Kidney capillary endothelial cell (primary cell): ENCODE measurements at regions not wholly inside any gene's neighbourhood (a gene's known extent, or its start where the extent isn't known, plus 50 kb on each side); places are given as distances from the start of the nearest gene placed in this dataset.

Source experiments
- DNase-seq: peaks from one replicate; pipeline ENCODE4 v3.0.0-alpha.2; 2018; ENCODE audit warnings: low spot score

GRCh38 chr15:37581866-37582532, 352.4 kb upstream of the TMCO5A start:
- no peak for DNase-seq

- DNase-seq: no peak
These were observed 351.6 kb upstream of the TMCO5A start for GRCh38 chr15:37582852-37583251.

- no peak for DNase-seq
These were observed 348.3 kb upstream of the TMCO5A start for GRCh38 chr15:37586011-37586583.

- DNase-seq: no peak
These were observed 347.5 kb upstream of the TMCO5A start for GRCh38 chr15:37586976-37587375.

- no peak for DNase-seq
These were observed 340.0 kb upstream of the TMCO5A start for GRCh38 chr15:37594417-37594816.

GRCh38 chr15:37595426-37595970, 338.9 kb upstream of the TMCO5A start:
- DNase-seq: no peak

- DNase-seq: no peak
These were observed 335.3 kb upstream of the TMCO5A start for GRCh38 chr15:37599156-37599555.

GRCh38 chr15:37616215-37616614, 318.2 kb upstream of the TMCO5A start:
- no peak for DNase-seq

- no peak for DNase-seq
These were observed 316.1 kb upstream of the TMCO5A start for GRCh38 chr15:37618353-37618752.

GRCh38 chr15:37619358-37620042, 314.9 kb upstream of the TMCO5A start:
- DNase-seq: no peak

- DNase-seq: no peak
These were observed 308.9 kb upstream of the TMCO5A start for GRCh38 chr15:37625576-37625975.

GRCh38 chr15:37628507-37628906, 305.9 kb upstream of the TMCO5A start:
- DNase-seq: no peak

- no peak for DNase-seq
These were observed 297.7 kb upstream of the TMCO5A start for GRCh38 chr15:37636736-37637135.

GRCh38 chr15:37638116-37638515, 296.3 kb upstream of the TMCO5A start:
- DNase-seq: no peak

GRCh38 chr15:37638691-37639090, 295.7 kb upstream of the TMCO5A start:
- DNase-seq: no peak

- DNase-seq: no peak
These were observed 281.6 kb upstream of the TMCO5A start for GRCh38 chr15:37652646-37653417.

GRCh38 chr15:37678124-37678523, 256.3 kb upstream of the TMCO5A start:
- no peak for DNase-seq

GRCh38 chr15:37679627-37680026, 254.8 kb upstream of the TMCO5A start:
- no peak for DNase-seq

- no peak for DNase-seq
These were observed 252.1 kb upstream of the TMCO5A start for GRCh38 chr15:37682304-37682703.

GRCh38 chr15:37691911-37692310, 242.5 kb upstream of the TMCO5A start:
- no peak for DNase-seq

GRCh38 chr15:37693926-37694325, 240.5 kb upstream of the TMCO5A start:
- DNase-seq: no peak

- no peak for DNase-seq
These were observed 238.7 kb upstream of the TMCO5A start for GRCh38 chr15:37695719-37696118.
